ENCODE measurements at regions not wholly inside any gene's neighbourhood (a gene's known extent, or its start where the extent isn't known, plus 50 kb on each side); places are given as distances from the start of the nearest gene placed in this dataset.

DNA sequence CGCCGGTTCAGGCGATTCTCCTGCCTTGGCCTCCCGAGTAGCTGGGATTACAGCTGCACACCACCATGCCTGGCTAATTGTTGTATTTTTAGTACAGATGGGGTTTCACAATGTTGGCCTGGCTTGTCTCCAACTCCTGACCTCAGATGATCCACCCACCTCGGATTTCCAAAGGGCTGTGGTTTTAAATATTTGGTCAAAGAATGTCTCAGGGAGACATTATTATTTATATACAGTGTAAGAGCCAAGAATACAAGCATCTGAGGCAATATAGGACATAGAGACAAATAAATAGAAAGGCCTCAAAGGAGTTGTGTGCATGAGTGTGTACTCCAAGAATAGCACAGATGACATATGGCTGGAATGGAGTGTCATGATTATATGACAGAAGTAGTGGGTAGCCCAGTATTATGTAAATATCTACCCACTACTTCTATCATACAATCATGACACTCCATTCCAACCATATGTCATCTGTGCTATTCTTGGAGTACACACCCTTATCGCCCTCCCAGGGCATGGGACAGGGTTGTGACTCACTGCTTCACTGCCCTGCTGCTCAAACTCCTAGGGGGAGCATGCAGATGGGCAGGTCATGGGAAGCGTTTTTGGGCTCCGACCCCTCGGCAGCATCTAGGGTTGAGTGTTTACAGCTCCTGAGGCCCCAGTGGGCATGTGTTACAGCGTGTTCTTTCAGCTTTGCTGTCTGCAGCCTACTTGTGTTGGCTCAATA, 1649.8 kb upstream of the PCDH10 start:
- BruUV-seq (replicated peaks): no TSS peak

DNA sequence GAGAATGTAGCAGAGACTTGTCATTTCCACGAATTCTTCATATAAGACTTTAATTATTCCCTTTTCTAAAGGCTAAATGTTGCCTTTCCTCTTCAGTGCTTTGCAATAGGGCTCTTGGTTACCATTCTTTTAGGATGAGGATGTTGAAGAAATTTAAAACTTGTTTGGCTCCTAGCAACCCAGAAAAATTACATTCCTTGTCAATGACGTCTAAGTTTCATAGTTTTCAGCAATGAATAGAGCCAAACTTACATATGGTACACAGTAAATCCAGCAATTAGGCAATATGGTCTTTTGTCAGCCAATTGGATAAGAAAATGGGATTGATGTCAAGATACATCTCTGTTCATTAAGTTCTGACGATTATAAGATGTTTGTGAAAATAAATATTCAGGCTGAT, 1639.6 kb upstream of the PCDH10 start:
- Histone ChIP-seq H3K9me3 (ENCODE audit: low read depth, low read length, poor library complexity, severe bottlenecking) (no peaks in the 10 kb centered on the region), H3K27me3 (replicated peaks; ENCODE audit: insufficient read depth, low read depth, low read length, poor library complexity) (no peaks in the 10 kb centered on the region), H3K4me1 (ENCODE audit: insufficient read depth, low read length, poor library complexity, severe bottlenecking) (no peaks in the 10 kb centered on the region), H3K4me3 (ENCODE audit: low read depth, low read length, poor library complexity, severe bottlenecking) (no peak overlapping the region), H3K36me3 (ENCODE audit: insufficient read depth, low read length, poor library complexity, severe bottlenecking) (no peaks in the 10 kb centered on the region), H3K27ac (ENCODE audit: low read depth, low read length, poor library complexity, severe bottlenecking) (no peak overlapping the region)
- POLR2A ChIA-PET (ENCODE audit: low non-redundant PET): no interaction called here
- no TSS peak for BruUV-seq (replicated peaks)
- CTCF ChIA-PET: no interaction called here
- no peak for TF ChIP-seq EZH2 (IDR thresholded peaks at IDR 0.05; ENCODE audit: borderline replicate concordance, low read depth, low read length, poor library complexity, severe bottlenecking)
- TF ChIP-seq, protein P1, sequence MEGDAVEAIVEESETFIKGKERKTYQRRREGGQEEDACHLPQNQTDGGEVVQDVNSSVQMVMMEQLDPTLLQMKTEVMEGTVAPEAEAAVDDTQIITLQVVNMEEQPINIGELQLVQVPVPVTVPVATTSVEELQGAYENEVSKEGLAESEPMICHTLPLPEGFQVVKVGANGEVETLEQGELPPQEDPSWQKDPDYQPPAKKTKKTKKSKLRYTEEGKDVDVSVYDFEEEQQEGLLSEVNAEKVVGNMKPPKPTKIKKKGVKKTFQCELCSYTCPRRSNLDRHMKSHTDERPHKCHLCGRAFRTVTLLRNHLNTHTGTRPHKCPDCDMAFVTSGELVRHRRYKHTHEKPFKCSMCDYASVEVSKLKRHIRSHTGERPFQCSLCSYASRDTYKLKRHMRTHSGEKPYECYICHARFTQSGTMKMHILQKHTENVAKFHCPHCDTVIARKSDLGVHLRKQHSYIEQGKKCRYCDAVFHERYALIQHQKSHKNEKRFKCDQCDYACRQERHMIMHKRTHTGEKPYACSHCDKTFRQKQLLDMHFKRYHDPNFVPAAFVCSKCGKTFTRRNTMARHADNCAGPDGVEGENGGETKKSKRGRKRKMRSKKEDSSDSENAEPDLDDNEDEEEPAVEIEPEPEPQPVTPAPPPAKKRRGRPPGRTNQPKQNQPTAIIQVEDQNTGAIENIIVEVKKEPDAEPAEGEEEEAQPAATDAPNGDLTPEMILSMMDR (conservative IDR thresholded peaks at IDR 0.05; ENCODE audit: low read depth, low read length): no peak
- intact Hi-C loops (cut with micrococcal nuclease; ENCODE audit: unreplicated experiment): no loop called here
- DNase-seq (ENCODE audit: low spot score): no peak

More for the DNA sequence above, 1649.8 kb upstream of the PCDH10 start:
- DNase-seq (ENCODE audit: low spot score): no peak
- intact Hi-C loops (cut with micrococcal nuclease; ENCODE audit: unreplicated experiment): no loop called here
- POLR2A ChIA-PET (ENCODE audit: low non-redundant PET): no interaction called here
- Histone ChIP-seq H3K4me3 (ENCODE audit: low read depth, low read length, poor library complexity, severe bottlenecking) (no peak overlapping the region), H3K9me3 (ENCODE audit: low read depth, low read length, poor library complexity, severe bottlenecking) (no peaks in the 10 kb centered on the region), H3K27me3 (replicated peaks; ENCODE audit: insufficient read depth, low read depth, low read length, poor library complexity) (no peaks in the 10 kb centered on the region), H3K36me3 (ENCODE audit: insufficient read depth, low read length, poor library complexity, severe bottlenecking) (no peaks in the 10 kb centered on the region), H3K27ac (ENCODE audit: low read depth, low read length, poor library complexity, severe bottlenecking) (no peak overlapping the region), H3K4me1 (ENCODE audit: insufficient read depth, low read length, poor library complexity, severe bottlenecking) (no peaks in the 10 kb centered on the region)
- TF ChIP-seq, protein P1 (conservative IDR thresholded peaks at IDR 0.05; ENCODE audit: low read depth, low read length): no peak
- no peak for TF ChIP-seq EZH2 (IDR thresholded peaks at IDR 0.05; ENCODE audit: borderline replicate concordance, low read depth, low read length, poor library complexity, severe bottlenecking)
- CTCF ChIA-PET: no interaction called here

DNA sequence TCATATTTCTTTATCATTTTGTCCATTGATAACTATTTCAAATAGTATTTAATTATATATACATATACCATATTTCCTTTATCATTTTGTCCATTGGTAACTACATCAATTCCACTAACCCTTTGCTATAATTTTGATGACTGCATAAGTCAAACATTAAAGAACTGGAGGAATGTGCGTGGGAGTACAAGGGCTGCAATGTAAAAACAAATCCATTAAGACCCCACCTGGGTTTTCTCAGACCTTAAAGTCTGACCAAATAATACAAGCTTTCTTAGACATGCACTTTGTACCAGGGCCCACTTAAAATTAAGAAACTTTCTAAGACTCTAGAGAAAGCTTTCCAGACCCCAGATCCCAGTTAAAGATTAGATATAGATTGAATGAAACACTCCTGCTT, 1622.4 kb upstream of the PCDH10 start:
- TF ChIP-seq EZH2 (IDR thresholded peaks at IDR 0.05; ENCODE audit: borderline replicate concordance, low read depth, low read length, poor library complexity, severe bottlenecking): no peak
- TF ChIP-seq, protein P1 (conservative IDR thresholded peaks at IDR 0.05; ENCODE audit: low read depth, low read length): no peak
- DNase-seq (ENCODE audit: low spot score): no peak
- H3K4me1 ChIP-seq (ENCODE audit: insufficient read depth, low read length, poor library complexity, severe bottlenecking): no peaks in the 10 kb centered on the region
- BruUV-seq (replicated peaks): no TSS peak
- intact Hi-C loops (cut with micrococcal nuclease; ENCODE audit: unreplicated experiment): no loop called here
- no peaks in the 10 kb centered on the region for H3K36me3 ChIP-seq (ENCODE audit: insufficient read depth, low read length, poor library complexity, severe bottlenecking)
- ChIA-PET CTCF (no interaction called here), POLR2A (ENCODE audit: low non-redundant PET) (no interaction called here)
- H3K27me3 ChIP-seq (replicated peaks; ENCODE audit: insufficient read depth, low read depth, low read length, poor library complexity): no peaks in the 10 kb centered on the region
- H3K4me3 ChIP-seq (ENCODE audit: low read depth, low read length, poor library complexity, severe bottlenecking): no peak overlapping the region
- H3K27ac ChIP-seq (ENCODE audit: low read depth, low read length, poor library complexity, severe bottlenecking): no peak overlapping the region
- H3K9me3 ChIP-seq (ENCODE audit: low read depth, low read length, poor library complexity, severe bottlenecking): no peaks in the 10 kb centered on the region

All from A673 (cell line).